CD8-positive, alpha-beta memory T cell (primary cell): ENCODE measurements at regions not wholly inside any gene's neighbourhood (a gene's known extent, or its start where the extent isn't known, plus 50 kb on each side); places are given as distances from the start of the nearest gene placed in this dataset.

Experiments
- CTCF ChIA-PET: fragments of 350-600 bp; sonication (Branson Sonifier 250); formaldehyde crosslinking; loops from one replicate; lab custom pipeline; 2021; ENCODE audit warnings: antibody characterized with exemption; lab: Charles Lee
- POLR2A ChIA-PET: fragments of 350-600 bp; sonication (Branson Sonifier 250); formaldehyde crosslinking; loops from one replicate; lab custom pipeline; 2021; ENCODE audit warnings: antibody characterized with exemption; lab: Charles Lee
- DNase-seq, 5 donors: peaks; one replicate each; pipeline versions ENCODE4 v3.0.0 to v3.0.0-alpha.2; 2020 to 2022; ENCODE audit warnings: mixed read lengths in 1 of 5
- H3K27ac ChIP-seq: one replicate; pipeline ENCODE4 v1.7.0; 2013; ENCODE audit warnings: low read depth, mild to moderate bottlenecking, low read length, moderate library complexity
- H3K27me3 ChIP-seq: 2 replicates; pipeline ENCODE4 v1.7.0; 2013; ENCODE audit warnings: low read length, mild to moderate bottlenecking; ENCODE audit not compliant: insufficient read depth, poor library complexity, severe bottlenecking
- H3K36me3 ChIP-seq: 2 replicates; pipeline ENCODE4 v1.7.0; 2013; ENCODE audit warnings: mild to moderate bottlenecking, low read length, moderate library complexity; ENCODE audit not compliant: insufficient read depth
- H3K4me1 ChIP-seq: 2 replicates; pipeline ENCODE4 v1.7.0; 2013; ENCODE audit warnings: mild to moderate bottlenecking, low read length, moderate library complexity; ENCODE audit not compliant: insufficient read depth
- H3K4me3 ChIP-seq: 2 replicates; pipeline ENCODE4 v1.7.0; 2013; ENCODE audit warnings: mild to moderate bottlenecking, low read length
- H3K9me3 ChIP-seq: 2 replicates; pipeline ENCODE4 v1.7.0; 2013; ENCODE audit warnings: mild to moderate bottlenecking, low read length
- H3K27ac Mint-ChIP-seq, 8 donors: one replicate each; pipeline ENCODE4 v1.8.0; 2020 to 2021; ENCODE audit warnings: mixed read lengths in 8 of 8, mild to moderate bottlenecking in 6 of 8, inconsistent platforms in 3 of 8, moderate library complexity in 3 of 8
- H3K27me3 Mint-ChIP-seq, 2 donors: one replicate each; pipeline ENCODE4 v1.8.0; 2020 to 2021; ENCODE audit warnings: mixed read lengths in 2 of 2, mild to moderate bottlenecking in 1 of 2, moderate library complexity in 1 of 2
- H3K36me3 Mint-ChIP-seq, 3 donors: one replicate each; pipeline ENCODE4 v1.8.0; 2020 to 2021; ENCODE audit warnings: mixed read lengths in 3 of 3, inconsistent platforms in 1 of 3, mild to moderate bottlenecking in 1 of 3
- H3K4me1 Mint-ChIP-seq, 3 donors: one replicate each; pipeline ENCODE4 v1.8.0; 2020 to 2021; ENCODE audit warnings: mixed read lengths in 3 of 3, inconsistent platforms in 1 of 3, mild to moderate bottlenecking in 1 of 3
- H3K4me3 Mint-ChIP-seq, 7 donors: one replicate each; pipeline ENCODE4 v1.8.0; 2020 to 2021; ENCODE audit warnings: mixed read lengths in 7 of 7, mild to moderate bottlenecking in 6 of 7, moderate library complexity in 4 of 7, inconsistent platforms in 2 of 7
- H3K9me3 Mint-ChIP-seq, 5 donors: one replicate each; pipeline ENCODE4 v1.8.0; 2020 to 2022; ENCODE audit warnings: mixed read lengths in 5 of 5, mild to moderate bottlenecking in 3 of 5, moderate library complexity in 2 of 5, inconsistent platforms in 1 of 5

DNA sequence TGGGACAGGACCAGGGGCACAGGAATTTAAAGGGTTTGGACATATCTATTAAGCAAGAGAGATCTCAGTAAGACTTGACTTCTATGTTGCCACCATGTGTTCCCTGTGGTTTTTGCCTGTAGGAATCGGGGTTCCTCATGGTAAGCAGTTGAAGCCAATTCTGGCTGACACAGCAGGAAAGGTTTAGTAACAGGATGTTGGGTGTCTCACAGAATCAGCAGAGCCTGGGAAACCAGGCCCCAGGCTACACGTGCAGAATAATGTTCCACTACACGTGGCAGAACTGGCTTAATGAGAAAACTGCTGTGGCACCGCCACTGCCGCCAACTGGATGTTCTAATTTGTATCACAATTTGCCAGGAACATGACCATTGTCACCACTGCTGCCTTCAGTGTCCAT lies 264.6 kb upstream of the PLET1 start:
- CTCF ChIA-PET, result no interaction called here
- Mint-ChIP-seq H3K27ac (no peak overlapping the region), H3K27me3 (peaks cover 14 to 23% of the 10 kb centered on the region in 2 donors), H3K4me1 (peaks cover 0 to 6% (median 0%) of the 10 kb centered on the region in 3 donors), H3K4me3 (no peak overlapping the region), H3K36me3 (no peaks in the 10 kb centered on the region), H3K9me3 (no peaks in the 10 kb centered on the region)
- no peaks in the 10 kb centered on the region for H3K9me3 ChIP-seq
- no peaks in the 10 kb centered on the region for H3K4me1 ChIP-seq
- POLR2A ChIA-PET, result no interaction called here
- DNase-seq, result no peak
- H3K4me3 ChIP-seq, result no peak overlapping the region
- H3K36me3 ChIP-seq, result no peaks in the 10 kb centered on the region
- peaks cover 3% of the 10 kb centered on the region for H3K27me3 ChIP-seq
- no peak overlapping the region for H3K27ac ChIP-seq

DNA sequence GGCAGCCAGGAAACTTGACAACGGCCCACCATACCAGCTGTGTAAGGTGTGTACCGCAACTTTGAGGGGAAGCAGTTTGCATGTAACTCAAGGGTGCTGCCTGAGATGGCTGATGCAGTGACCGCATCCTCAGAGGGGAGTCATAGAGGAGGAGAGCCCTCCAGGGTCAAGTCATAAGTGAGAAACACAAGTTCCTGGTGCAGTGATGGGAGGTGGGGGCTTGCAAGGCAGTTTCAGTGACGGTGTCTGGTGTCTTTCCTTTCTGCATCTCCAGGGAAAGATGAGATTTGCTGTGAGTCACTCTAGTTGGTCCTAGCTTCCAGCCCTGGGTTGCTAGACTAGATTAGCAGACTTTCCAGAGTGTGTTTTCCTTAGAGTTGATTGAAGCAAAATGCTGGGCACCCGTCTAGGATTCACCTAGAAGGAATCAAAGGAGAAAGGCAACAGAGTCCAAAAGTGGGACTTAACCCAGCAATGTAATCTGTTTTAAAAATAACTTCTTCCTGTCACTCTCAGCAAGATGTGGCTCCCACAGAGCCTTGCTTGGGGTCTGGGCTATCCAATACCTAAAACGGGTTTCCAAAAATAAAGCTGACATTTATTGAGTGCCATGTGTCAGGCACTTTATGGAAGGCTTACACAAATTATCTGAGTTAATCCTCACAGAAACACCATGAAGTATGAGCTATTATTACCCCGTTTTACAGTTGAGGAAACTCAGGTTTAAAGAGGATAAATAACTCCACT lies 265.4 kb upstream of the PLET1 start:
- peaks cover 0 to 6% (median 0%) of the 10 kb centered on the region in 3 donors for H3K4me1 Mint-ChIP-seq
- POLR2A ChIA-PET, result no interaction called here

DNA sequence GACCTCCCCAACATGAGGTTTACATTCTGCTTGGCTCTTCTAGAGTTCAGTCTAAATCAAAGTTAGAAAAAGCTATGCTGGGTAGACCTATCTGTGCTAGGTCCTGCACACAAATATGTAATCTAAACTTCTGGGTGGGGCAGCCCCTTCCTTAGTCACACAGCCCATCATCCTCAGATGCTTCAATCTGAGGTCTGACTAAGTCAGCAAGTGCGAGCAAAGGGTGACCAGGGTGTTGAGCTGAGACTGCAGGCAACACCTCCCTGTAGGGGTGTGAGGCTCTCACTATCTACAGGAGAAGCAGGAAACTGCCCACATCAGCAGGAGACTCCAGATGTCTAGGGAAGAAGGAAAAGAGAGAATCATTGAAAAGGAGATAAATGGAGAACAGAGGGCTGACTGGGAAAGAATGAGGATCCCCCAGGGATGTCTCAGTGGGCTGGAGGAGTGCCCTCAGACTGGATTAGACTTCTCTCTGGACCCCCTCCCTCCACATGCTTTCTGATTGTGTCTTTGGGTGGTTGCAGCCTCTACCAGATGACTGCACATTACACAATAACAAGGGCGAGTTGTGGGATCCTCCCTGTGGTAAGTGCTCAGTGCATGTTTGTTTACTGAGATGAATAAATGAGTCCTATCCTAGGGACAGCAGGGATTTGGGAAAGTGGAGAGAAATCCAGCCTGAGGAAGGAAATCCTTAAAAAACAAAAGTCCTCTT lies 266.2 kb upstream of the PLET1 start:
- Mint-ChIP-seq H3K27me3 (peaks cover 11 to 17% of the 10 kb centered on the region in 2 donors), H3K9me3 (no peaks in the 10 kb centered on the region), H3K4me1 (peaks cover 0 to 6% (median 0%) of the 10 kb centered on the region in 3 donors), H3K36me3 (no peaks in the 10 kb centered on the region), H3K27ac (peak overlapping the region in 3 of 8 donors; percentile 16 to 77 (median 58)), H3K4me3 (no peak overlapping the region)
- ChIA-PET CTCF (no interaction called here), POLR2A (no interaction called here)
- Histone ChIP-seq H3K36me3 (no peaks in the 10 kb centered on the region), H3K4me3 (no peak overlapping the region), H3K27ac (no peak overlapping the region), H3K27me3 (no peaks in the 10 kb centered on the region), H3K9me3 (no peaks in the 10 kb centered on the region), H3K4me1 (no peaks in the 10 kb centered on the region)
- no peak for DNase-seq

More for the DNA sequence above, 265.4 kb upstream of the PLET1 start:
- Histone ChIP-seq H3K27me3 (no peaks in the 10 kb centered on the region), H3K4me1 (no peaks in the 10 kb centered on the region), H3K36me3 (no peaks in the 10 kb centered on the region), H3K9me3 (no peaks in the 10 kb centered on the region), H3K27ac (no peak overlapping the region), H3K4me3 (no peak overlapping the region)
- peak overlapping the region in 1 of 8 donors; percentile 14 for H3K27ac Mint-ChIP-seq
- no peaks in the 10 kb centered on the region for H3K9me3 Mint-ChIP-seq
- DNase-seq, result no peak
- H3K27me3 Mint-ChIP-seq, result peaks cover 13 to 23% of the 10 kb centered on the region in 2 donors
- no peaks in the 10 kb centered on the region for H3K36me3 Mint-ChIP-seq
- CTCF ChIA-PET, result no interaction called here
- no peak overlapping the region for H3K4me3 Mint-ChIP-seq

DNA sequence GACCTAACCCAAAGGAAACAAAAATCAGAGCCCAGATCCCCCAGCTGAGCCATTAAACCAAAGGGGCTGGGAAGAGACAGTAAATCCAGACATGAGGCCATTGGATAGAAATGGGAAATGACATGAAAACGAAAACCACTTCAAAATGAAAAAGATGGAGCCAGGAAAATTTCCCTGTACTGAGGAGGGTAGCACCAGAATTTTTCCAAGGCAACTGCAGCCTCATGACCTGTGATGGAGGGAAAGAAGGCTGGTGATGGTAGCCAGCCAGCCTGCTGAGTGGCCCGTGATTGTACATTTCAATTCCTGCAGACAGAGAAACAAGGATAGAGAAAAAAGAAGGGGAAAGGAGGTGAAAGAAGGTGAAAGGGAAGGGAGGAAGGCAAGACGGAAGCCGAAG lies 268.4 kb upstream of the PLET1 start:
- Mint-ChIP-seq H3K27ac (no peak overlapping the region), H3K4me3 (no peak overlapping the region), H3K36me3 (no peaks in the 10 kb centered on the region), H3K4me1 (peaks cover 0 to 6% (median 0%) of the 10 kb centered on the region in 3 donors), H3K27me3 (peaks cover 9 to 16% of the 10 kb centered on the region in 2 donors), H3K9me3 (no peaks in the 10 kb centered on the region)
- no peaks in the 10 kb centered on the region for H3K36me3 ChIP-seq
- no peaks in the 10 kb centered on the region for H3K9me3 ChIP-seq
- no peaks in the 10 kb centered on the region for H3K4me1 ChIP-seq
- H3K27me3 ChIP-seq, result no peaks in the 10 kb centered on the region
- CTCF ChIA-PET, result no interaction called here
- POLR2A ChIA-PET, result no interaction called here
- H3K4me3 ChIP-seq, result no peak overlapping the region
- H3K27ac ChIP-seq, result no peak overlapping the region
- DNase-seq, result no peak

- Histone ChIP-seq H3K36me3 (no peaks in the 10 kb centered on the region), H3K27ac (no peak overlapping the region), H3K27me3 (no peaks in the 10 kb centered on the region), H3K9me3 (no peaks in the 10 kb centered on the region), H3K4me3 (no peak overlapping the region), H3K4me1 (no peaks in the 10 kb centered on the region)
- ChIA-PET CTCF (interaction anchor here (1.5 kb wide), 1 partner anchor 17 kb away, joined by 4 read pairs; no protein-coding TSS in a partner anchor), POLR2A (no interaction called here)
- Mint-ChIP-seq H3K27me3 (peaks cover 20 to 28% of the 10 kb centered on the region in 2 donors), H3K36me3 (no peaks in the 10 kb centered on the region), H3K4me3 (no peak overlapping the region), H3K9me3 (no peaks in the 10 kb centered on the region), H3K4me1 (no peaks in the 10 kb centered on the region), H3K27ac (no peak overlapping the region)
- DNase-seq, result no peak
These were observed 271.8 kb upstream of the PLET1 start for GRCh38 chr11:112532506-112532905.

GRCh38 chr11:112533682-112534081 lies 273.0 kb upstream of the PLET1 start:
- no peaks in the 10 kb centered on the region for H3K4me1 Mint-ChIP-seq
- Histone ChIP-seq H3K27me3 (no peaks in the 10 kb centered on the region), H3K9me3 (no peaks in the 10 kb centered on the region), H3K4me3 (no peak overlapping the region), H3K4me1 (no peaks in the 10 kb centered on the region), H3K36me3 (no peaks in the 10 kb centered on the region), H3K27ac (no peak overlapping the region)
- H3K36me3 Mint-ChIP-seq, result no peaks in the 10 kb centered on the region
- no peaks in the 10 kb centered on the region for H3K9me3 Mint-ChIP-seq
- POLR2A ChIA-PET, result no interaction called here
- H3K27me3 Mint-ChIP-seq, result peaks cover 17 to 38% of the 10 kb centered on the region in 2 donors
- CTCF ChIA-PET, result interaction anchor here (1.5 kb wide), 1 partner anchor 18 kb away, joined by 4 read pairs; no protein-coding TSS in a partner anchor
- no peak overlapping the region for H3K4me3 Mint-ChIP-seq
- no peak for DNase-seq
- H3K27ac Mint-ChIP-seq, result no peak overlapping the region

GRCh38 chr11:112534208-112534607 lies 273.5 kb upstream of the PLET1 start:
- H3K36me3 Mint-ChIP-seq, result no peaks in the 10 kb centered on the region
- no peaks in the 10 kb centered on the region for H3K36me3 ChIP-seq
- no peak overlapping the region for H3K4me3 Mint-ChIP-seq
- ChIA-PET CTCF (no interaction called here), POLR2A (no interaction called here)
- no peaks in the 10 kb centered on the region for H3K4me1 ChIP-seq
- no peak overlapping the region for H3K4me3 ChIP-seq
- H3K9me3 ChIP-seq, result no peaks in the 10 kb centered on the region
- H3K9me3 Mint-ChIP-seq, result no peaks in the 10 kb centered on the region
- no peak for DNase-seq
- H3K27ac Mint-ChIP-seq, result no peak overlapping the region
- H3K27me3 Mint-ChIP-seq, result peaks cover 18 to 43% of the 10 kb centered on the region in 2 donors
- H3K4me1 Mint-ChIP-seq, result no peaks in the 10 kb centered on the region
- H3K27me3 ChIP-seq, result no peaks in the 10 kb centered on the region
- H3K27ac ChIP-seq, result no peak overlapping the region

DNA sequence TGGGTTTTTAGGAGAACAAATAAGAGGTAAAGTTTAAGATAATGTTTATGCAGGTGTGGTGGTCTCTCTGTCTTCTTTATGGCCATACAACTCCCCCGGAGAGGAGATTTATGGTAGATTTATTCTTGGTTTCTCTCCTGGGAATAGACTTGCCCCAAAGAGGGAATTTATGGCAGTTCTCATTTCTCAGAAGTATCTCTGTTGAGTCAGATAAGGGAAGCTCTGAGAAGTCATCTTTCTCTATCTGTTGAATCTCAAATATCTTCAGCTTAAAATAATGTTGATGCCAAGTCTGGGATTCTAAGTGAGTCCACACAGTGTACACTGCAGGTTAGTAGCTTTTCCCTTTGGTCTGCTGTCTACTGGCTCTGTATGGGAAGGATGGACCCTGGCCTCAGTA lies 276.4 kb upstream of the PLET1 start:
- Histone ChIP-seq H3K4me3 (no peak overlapping the region), H3K27ac (no peak overlapping the region), H3K9me3 (no peaks in the 10 kb centered on the region), H3K36me3 (no peaks in the 10 kb centered on the region), H3K4me1 (peaks cover 7% of the 10 kb centered on the region), H3K27me3 (no peaks in the 10 kb centered on the region)
- Mint-ChIP-seq H3K4me3 (no peak overlapping the region), H3K27ac (no peak overlapping the region), H3K36me3 (no peaks in the 10 kb centered on the region), H3K9me3 (no peaks in the 10 kb centered on the region), H3K4me1 (peaks cover 0 to 17% (median 2%) of the 10 kb centered on the region in 3 donors), H3K27me3 (peaks cover 22 to 49% of the 10 kb centered on the region in 2 donors)
- CTCF ChIA-PET, result no interaction called here
- POLR2A ChIA-PET, result no interaction called here
- no peak for DNase-seq
